Upper lobe of right lung (tissue), 1 donor: ENCODE measurements at regions not wholly inside any gene's neighbourhood (a gene's known extent, or its start where the extent isn't known, plus 50 kb on each side); places are given as distances from the start of the nearest gene placed in this dataset.
A peak's percentile ranks its signal among the peaks of the same experiment; 100 is the strongest.

Experiments
- ATAC-seq: fragments of 200-7000 bp; cut with Tn5 transposase; one replicate; pipeline ENCODE4 v1.9.1; 2020; ENCODE audit warnings: mild to moderate bottlenecking, moderate library complexity
- DNase-seq: peaks from one replicate; pipeline ENCODE4 v3.0.0-alpha.2; 2020
- H3K27ac ChIP-seq: fragments of 200-600 bp; one replicate; pipeline ENCODE4 v1.8.0; 2022
- H3K27me3 ChIP-seq: fragments of 200-600 bp; one replicate; pipeline ENCODE4 v1.8.0; 2022; ENCODE audit warnings: mild to moderate bottlenecking
- H3K36me3 ChIP-seq: fragments of 200-600 bp; one replicate; pipeline ENCODE4 v1.8.0; 2022
- H3K4me1 ChIP-seq: fragments of 200-600 bp; one replicate; pipeline ENCODE4 v1.8.0; 2022
- H3K4me3 ChIP-seq: fragments of 200-600 bp; one replicate; pipeline ENCODE4 v1.8.0; 2022; ENCODE audit warnings: mild to moderate bottlenecking
- H3K9me3 ChIP-seq: fragments of 200-600 bp; one replicate; pipeline ENCODE4 v1.8.0; 2022
- intact Hi-C: fragments of 100-400 bp; cut with DNase I; formaldehyde crosslinking; loops from one replicate; pipeline ENCODE4 v1.11.0; 2022
- TF ChIP-seq, protein P1 (sequence below): fragments of 200-600 bp; IDR thresholded peaks from one replicate; pipeline ENCODE4 v1.8.0; 2022; ENCODE audit warnings: antibody characterized with exemption
- donor health status: DM: no; HTN: yes; CAD: no; lungs with severe emphysema.

- Histone ChIP-seq H3K4me1 (no peaks in the 10 kb centered on the region), H3K36me3 (no peaks in the 10 kb centered on the region), H3K27ac (no peak overlapping the region), H3K9me3 (no peaks in the 10 kb centered on the region), H3K4me3 (no peak overlapping the region), H3K27me3 (no peaks in the 10 kb centered on the region)
- DNase-seq (no peak), ATAC-seq (no peak)
- TF ChIP-seq, protein P1, sequence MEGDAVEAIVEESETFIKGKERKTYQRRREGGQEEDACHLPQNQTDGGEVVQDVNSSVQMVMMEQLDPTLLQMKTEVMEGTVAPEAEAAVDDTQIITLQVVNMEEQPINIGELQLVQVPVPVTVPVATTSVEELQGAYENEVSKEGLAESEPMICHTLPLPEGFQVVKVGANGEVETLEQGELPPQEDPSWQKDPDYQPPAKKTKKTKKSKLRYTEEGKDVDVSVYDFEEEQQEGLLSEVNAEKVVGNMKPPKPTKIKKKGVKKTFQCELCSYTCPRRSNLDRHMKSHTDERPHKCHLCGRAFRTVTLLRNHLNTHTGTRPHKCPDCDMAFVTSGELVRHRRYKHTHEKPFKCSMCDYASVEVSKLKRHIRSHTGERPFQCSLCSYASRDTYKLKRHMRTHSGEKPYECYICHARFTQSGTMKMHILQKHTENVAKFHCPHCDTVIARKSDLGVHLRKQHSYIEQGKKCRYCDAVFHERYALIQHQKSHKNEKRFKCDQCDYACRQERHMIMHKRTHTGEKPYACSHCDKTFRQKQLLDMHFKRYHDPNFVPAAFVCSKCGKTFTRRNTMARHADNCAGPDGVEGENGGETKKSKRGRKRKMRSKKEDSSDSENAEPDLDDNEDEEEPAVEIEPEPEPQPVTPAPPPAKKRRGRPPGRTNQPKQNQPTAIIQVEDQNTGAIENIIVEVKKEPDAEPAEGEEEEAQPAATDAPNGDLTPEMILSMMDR: no peak
- intact Hi-C loops: no loop called here
These were observed 850.8 kb downstream of the BRD1 start for GRCh38 chr22:48976556-48977535.

- H3K4me1 ChIP-seq: no peaks in the 10 kb centered on the region
- ATAC-seq (no peak), DNase-seq (no peak)
- H3K27ac ChIP-seq: no peak overlapping the region
- H3K4me3 ChIP-seq: no peak overlapping the region
- H3K9me3 ChIP-seq: no peaks in the 10 kb centered on the region
- H3K27me3 ChIP-seq: no peaks in the 10 kb centered on the region
- no peaks in the 10 kb centered on the region for H3K36me3 ChIP-seq
- intact Hi-C loops: no loop called here
- TF ChIP-seq, protein P1: no peak
These were observed 851.8 kb downstream of the BRD1 start for GRCh38 chr22:48975886-48976285.

DNA sequence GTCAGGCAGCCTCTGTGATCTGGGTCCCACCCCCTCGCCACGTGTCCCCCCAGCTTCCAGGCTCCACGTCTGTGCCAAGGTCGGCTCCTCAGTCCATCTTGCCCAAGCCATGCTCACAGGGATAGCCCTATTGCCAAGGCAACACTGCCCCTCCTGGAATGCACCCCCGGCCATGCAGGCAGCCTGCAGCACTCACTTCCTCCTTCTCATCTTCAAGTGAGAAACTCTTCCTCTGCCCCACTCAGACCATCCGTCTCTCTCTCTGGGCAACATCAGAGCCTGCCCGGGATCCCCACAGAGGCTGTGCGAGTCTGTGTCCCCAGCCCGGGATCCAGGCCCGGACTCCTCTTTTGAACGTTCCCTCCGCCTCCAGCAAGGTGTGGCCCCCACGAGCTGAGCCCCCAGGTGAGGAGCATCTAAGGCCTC, 852.3 kb downstream of the BRD1 start:
- no peaks in the 10 kb centered on the region for H3K9me3 ChIP-seq
- no peaks in the 10 kb centered on the region for H3K4me1 ChIP-seq
- intact Hi-C loops: no loop called here
- no peaks in the 10 kb centered on the region for H3K36me3 ChIP-seq
- no peaks in the 10 kb centered on the region for H3K27me3 ChIP-seq
- ATAC-seq (peak; percentile 31), DNase-seq (no peak)
- TF ChIP-seq, protein P1: no peak
- no peak overlapping the region for H3K27ac ChIP-seq
- no peak overlapping the region for H3K4me3 ChIP-seq

DNA sequence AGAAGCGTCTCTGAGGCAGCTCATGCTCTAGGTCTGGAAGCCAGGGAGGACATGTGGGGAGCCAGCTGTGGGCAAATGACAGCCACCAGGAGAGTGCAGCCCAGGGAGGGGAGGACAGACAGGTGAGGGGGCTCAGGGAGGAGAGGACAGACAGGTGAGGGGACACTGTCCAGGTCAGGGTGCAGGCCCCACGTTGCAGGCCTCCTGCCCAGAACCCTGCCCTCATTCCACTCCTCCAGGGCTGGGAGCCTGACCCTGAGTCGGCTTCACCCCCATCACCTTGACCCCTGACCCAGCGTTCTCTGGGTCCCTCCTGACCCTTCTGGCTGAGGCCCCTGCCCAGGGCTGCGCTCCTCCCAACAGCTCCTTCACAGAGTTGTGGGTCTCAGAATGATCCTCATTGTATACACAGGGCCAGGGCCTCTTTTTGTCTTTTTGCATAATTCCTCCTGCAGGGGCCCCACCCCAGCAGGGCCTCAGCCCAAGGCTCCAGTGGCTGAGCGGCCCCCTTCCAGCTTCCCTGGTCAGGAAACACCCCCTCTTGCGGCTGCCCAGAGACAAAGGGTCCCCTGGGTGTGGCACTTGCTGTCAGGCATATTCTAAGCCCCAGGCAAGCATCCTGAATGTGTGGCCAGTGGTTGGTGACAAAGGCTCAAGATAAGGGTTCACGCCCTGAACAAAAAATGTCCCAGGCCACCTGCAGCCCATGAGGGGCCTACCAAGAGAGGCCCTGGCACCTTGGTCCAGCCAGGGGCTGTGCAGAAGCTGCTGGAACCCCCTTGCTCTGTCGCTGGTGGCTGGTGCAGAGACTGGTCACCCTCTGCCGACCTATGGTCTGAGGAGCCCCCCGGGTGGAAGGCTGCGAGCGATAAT, 853.0 kb downstream of the BRD1 start:
- no peaks in the 10 kb centered on the region for H3K36me3 ChIP-seq
- peak; percentile 33 for ATAC-seq
- no peak overlapping the region for H3K4me3 ChIP-seq
- no peaks in the 10 kb centered on the region for H3K27me3 ChIP-seq
- H3K9me3 ChIP-seq: no peaks in the 10 kb centered on the region
- no peaks in the 10 kb centered on the region for H3K4me1 ChIP-seq
- intact Hi-C loops: no loop called here
- TF ChIP-seq, protein P1: no peak
- DNase-seq: no peak
- H3K27ac ChIP-seq: no peak overlapping the region

- ATAC-seq (no peak), DNase-seq (no peak)
- intact Hi-C loops: no loop called here
- TF ChIP-seq, protein P1: no peak
- no peaks in the 10 kb centered on the region for H3K36me3 ChIP-seq
- no peaks in the 10 kb centered on the region for H3K4me1 ChIP-seq
- H3K9me3 ChIP-seq: no peaks in the 10 kb centered on the region
- no peaks in the 10 kb centered on the region for H3K27me3 ChIP-seq
- no peak overlapping the region for H3K27ac ChIP-seq
- no peak overlapping the region for H3K4me3 ChIP-seq
These were observed 854.0 kb downstream of the BRD1 start for GRCh38 chr22:48973694-48974041.
